CD14-positive monocyte (primary cell): ENCODE measurements at regions not wholly inside any gene's neighbourhood (a gene's known extent, or its start where the extent isn't known, plus 50 kb on each side); places are given as distances from the start of the nearest gene placed in this dataset.

Experiments used
- DNase-seq, 3 donors: peaks; one replicate each; pipeline ENCODE4 v3.0.0-alpha.2; 2011 to 2022
- H2AFZ ChIP-seq: 2 replicates; pipeline ENCODE4 v1.6.0; 2012; ENCODE audit warnings: mild to moderate bottlenecking, low read depth, low read length, inconsistent platforms; ENCODE audit not compliant: insufficient read depth, poor library complexity, severe bottlenecking
- H3K27ac ChIP-seq, 2 donors: 1 replicate in 1 of 2; 2 replicates in 1 of 2; pipeline ENCODE4 v1.5.1; 2012 to 2013; ENCODE audit warnings: low read length in 2 of 2, control low read depth in 1 of 2, inconsistent platforms in 1 of 2, low read depth in 1 of 2, mild to moderate bottlenecking in 1 of 2
- H3K27me3 ChIP-seq, 2 donors: one replicate each; pipeline versions ENCODE4 v1.6.0 to v1.6.1; 2011 to 2013; ENCODE audit warnings: low read length in 2 of 2; ENCODE audit not compliant: control insufficient read depth in 2 of 2, insufficient read depth in 2 of 2
- H3K36me3 ChIP-seq, 2 donors: replicated peaks in 1 of 2; 1 replicate in 1 of 2; 2 replicates in 1 of 2; pipeline versions ENCODE4 v1.5.1 to v1.6.1; 2012 to 2013; ENCODE audit warnings: low read length in 2 of 2, control low read depth in 1 of 2, inconsistent platforms in 1 of 2, mild to moderate bottlenecking in 1 of 2; ENCODE audit not compliant: insufficient read depth in 2 of 2, control insufficient read depth in 1 of 2
- H3K4me1 ChIP-seq, 2 donors: 1 replicate in 1 of 2; 2 replicates in 1 of 2; pipeline versions ENCODE4 v1.5.1 to v1.6.1; 2012 to 2013; ENCODE audit warnings: low read length in 2 of 2, control low read depth in 1 of 2, inconsistent platforms in 1 of 2, mild to moderate bottlenecking in 1 of 2, moderate library complexity in 1 of 2; ENCODE audit not compliant: insufficient read depth in 2 of 2, control insufficient read depth in 1 of 2
- H3K4me2 ChIP-seq: replicated peaks from 2 replicates; pipeline ENCODE3; 2012; ENCODE audit warnings: low read length, moderate library complexity, mild to moderate bottlenecking; ENCODE audit not compliant: poor library complexity, severe bottlenecking; ENCODE audit errors: extremely low read depth
- H3K4me3 ChIP-seq, 3 experiments: fragments of 200-600 bp in 1 of 3; sonication (generic) in 1 of 3; replicated peaks in 1 of 3; 1 replicate in 2 of 3; 2 replicates in 1 of 3; pipeline ENCODE4 v1.5.1; 2011 to 2013; ENCODE audit warnings: low read length in 3 of 3, mild to moderate bottlenecking in 3 of 3, control low read depth in 2 of 3, low read depth in 2 of 3, inconsistent platforms in 1 of 3, moderate library complexity in 1 of 3
- H3K79me2 ChIP-seq: 2 replicates; pipeline ENCODE4 v1.6.0; 2012; ENCODE audit warnings: mild to moderate bottlenecking, control low read depth, inconsistent platforms, low read length, moderate library complexity; ENCODE audit not compliant: insufficient read depth
- H3K9ac ChIP-seq: 2 replicates; pipeline ENCODE4 v1.6.0; 2017; ENCODE audit warnings: low read length, mild to moderate bottlenecking; ENCODE audit not compliant: insufficient read depth, poor library complexity, severe bottlenecking
- H3K9me3 ChIP-seq, 2 donors: replicated peaks in 1 of 2; 1 replicate in 1 of 2; 2 replicates in 1 of 2; pipeline versions ENCODE4 v1.5.1 to v1.6.1; 2012 to 2013; ENCODE audit warnings: low read length in 2 of 2, control low read depth in 1 of 2; ENCODE audit not compliant: control insufficient read depth in 1 of 2, insufficient read depth in 1 of 2
- H4K20me1 ChIP-seq: 2 replicates; pipeline ENCODE4 v1.6.0; 2012; ENCODE audit warnings: mild to moderate bottlenecking, low read length, control low read depth, moderate library complexity; ENCODE audit not compliant: insufficient read depth
- H3K27ac Mint-ChIP-seq, 7 donors: one replicate each; pipeline ENCODE4 v1.8.0; 2020; ENCODE audit warnings: mild to moderate bottlenecking in 7 of 7, mixed read lengths in 7 of 7, moderate library complexity in 6 of 7, inconsistent platforms in 2 of 7
- H3K27me3 Mint-ChIP-seq, 3 donors: one replicate each; pipeline ENCODE4 v1.8.0; 2021 to 2022; ENCODE audit warnings: low read depth in 3 of 3, mild to moderate bottlenecking in 3 of 3, mixed read lengths in 3 of 3, moderate library complexity in 3 of 3, inconsistent platforms in 1 of 3
- H3K36me3 Mint-ChIP-seq, 2 donors: one replicate each; pipeline ENCODE4 v1.8.0; 2020; ENCODE audit warnings: mixed read lengths in 2 of 2, inconsistent platforms in 1 of 2, mild to moderate bottlenecking in 1 of 2
- H3K4me1 Mint-ChIP-seq: one replicate; pipeline ENCODE4 v1.8.0; 2020; ENCODE audit warnings: mild to moderate bottlenecking, mixed read lengths
- H3K4me3 Mint-ChIP-seq, 2 donors: one replicate each; pipeline ENCODE4 v1.8.0; 2020; ENCODE audit warnings: mild to moderate bottlenecking in 2 of 2, mixed read lengths in 2 of 2, moderate library complexity in 1 of 2
- H3K9me3 Mint-ChIP-seq, 7 donors: one replicate each; pipeline ENCODE4 v1.8.0; 2020 to 2022; ENCODE audit warnings: mixed read lengths in 7 of 7, mild to moderate bottlenecking in 6 of 7, moderate library complexity in 6 of 7, inconsistent platforms in 2 of 7
- CTCF ChIP-seq: fragments of 200-600 bp; IDR thresholded peaks from one replicate; pipeline ENCODE4 v1.8.0; 2022; ENCODE audit warnings: antibody characterized with exemption, mild to moderate bottlenecking
- WGBS: methylation state at CpG from one replicate; pipeline ENCODE4 v1.1.5; 2013; ENCODE audit warnings: missing lambda C conversion rate; ENCODE audit not compliant: insufficient coverage; 5-methylcytosine and 5-hydroxymethylcytosine counted together
- intact Hi-C, 2 donors: fragments of 100-400 bp; cut with micrococcal nuclease; formaldehyde crosslinking; loops; one replicate each; pipeline versions ENCODE4 v1.15.0 to v1.15.1; 2023

- DNase-seq: no peak
- H3K79me2 ChIP-seq: no peaks in the 10 kb centered on the region
- H3K27me3 ChIP-seq: no peaks in the 10 kb centered on the region
- no peak overlapping the region for H3K4me3 ChIP-seq
- H2AFZ ChIP-seq: no peak overlapping the region
- H3K4me1 ChIP-seq: no peaks in the 10 kb centered on the region
- no peaks in the 10 kb centered on the region for H3K27me3 Mint-ChIP-seq
- intact Hi-C loops: no loop called here
- peak overlapping the region in 3 of 7 donors; percentile 5 to 52 (median 44) for H3K27ac Mint-ChIP-seq
- H3K27ac ChIP-seq: no peak overlapping the region
- H3K9ac ChIP-seq: no peak overlapping the region
- H3K9me3 Mint-ChIP-seq: no peaks in the 10 kb centered on the region
- no peak overlapping the region for H3K4me2 ChIP-seq
- H3K36me3 Mint-ChIP-seq: peaks cover 42 to 60% of the 10 kb centered on the region in 2 donors
- no peak overlapping the region for H3K4me3 Mint-ChIP-seq
- WGBS: 0% methylated on average over 3 of the region's 4 CpGs
- peaks cover 16 to 56% of the 10 kb centered on the region in 2 donors for H3K36me3 ChIP-seq
- peaks cover 6% of the 10 kb centered on the region for H3K4me1 Mint-ChIP-seq
- H4K20me1 ChIP-seq: peaks cover 3% of the 10 kb centered on the region
- TF ChIP-seq CTCF: no peak
- no peaks in the 10 kb centered on the region for H3K9me3 ChIP-seq
These were observed 50.2 kb downstream of the RAD54L2 start for GRCh38 chr3:51588724-51589123.

- 100% methylated on average over 2 of the region's 5 CpGs for WGBS
- Histone ChIP-seq H3K4me3 (no peak overlapping the region), H3K4me2 (no peak overlapping the region), H3K4me1 (no peaks in the 10 kb centered on the region), H3K36me3 (peaks cover 18 to 58% of the 10 kb centered on the region in 2 donors), H3K27ac (no peak overlapping the region), H3K79me2 (no peaks in the 10 kb centered on the region), H3K9me3 (no peaks in the 10 kb centered on the region), H3K9ac (no peak overlapping the region), H2AFZ (no peak overlapping the region), H4K20me1 (no peaks in the 10 kb centered on the region), H3K27me3 (no peaks in the 10 kb centered on the region)
- Mint-ChIP-seq H3K9me3 (no peaks in the 10 kb centered on the region), H3K27me3 (peaks cover 0 to 2% (median 0%) of the 10 kb centered on the region in 3 donors), H3K4me1 (peaks cover 6% of the 10 kb centered on the region), H3K4me3 (no peak overlapping the region), H3K27ac (peak overlapping the region in 1 of 7 donors; percentile 23), H3K36me3 (peaks cover 56 to 78% of the 10 kb centered on the region in 2 donors)
- no peak for DNase-seq
- TF ChIP-seq CTCF: no peak
- intact Hi-C loops: no loop called here
These were observed 52.7 kb downstream of the RAD54L2 start for GRCh38 chr3:51591231-51591630.
